ENCODE measurements at regions not wholly inside any gene's neighbourhood (a gene's known extent, or its start where the extent isn't known, plus 50 kb on each side); places are given as distances from the start of the nearest gene placed in this dataset.

DNA sequence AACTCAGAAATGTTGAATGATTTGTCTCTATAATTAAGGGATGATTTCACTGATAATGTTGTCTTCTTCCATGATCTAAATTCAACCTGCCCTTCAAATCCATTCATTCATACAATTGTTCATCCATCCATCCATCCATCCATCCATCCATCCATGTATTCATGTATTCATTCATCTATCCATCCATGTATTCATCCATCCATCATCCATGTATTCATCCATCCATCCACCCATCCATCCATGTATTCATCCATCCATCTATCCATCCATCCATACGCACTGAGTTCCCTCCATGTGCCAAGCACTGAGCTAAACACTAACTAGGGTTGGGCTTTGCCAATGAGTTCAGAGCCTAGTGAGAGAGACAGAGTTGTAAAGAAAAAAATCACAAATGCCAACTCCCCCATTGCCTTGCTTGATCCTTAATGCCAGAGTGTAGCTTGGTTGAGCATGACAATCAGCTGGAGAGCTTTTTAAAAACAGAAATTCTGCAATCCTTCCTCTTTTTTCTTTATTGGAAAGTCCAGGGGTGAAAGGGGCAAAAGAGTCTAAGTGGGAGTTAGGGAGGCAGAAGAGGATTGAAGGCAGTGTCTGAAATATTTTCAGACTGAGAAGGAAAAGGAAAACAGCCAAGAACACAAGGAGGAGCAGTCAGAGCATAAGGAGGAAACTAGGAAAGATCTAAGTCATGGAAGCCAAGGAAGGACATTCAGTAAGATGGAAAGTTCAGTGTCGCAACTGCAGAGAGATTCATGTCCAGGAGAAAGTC, 92.4 kb upstream of the ERG start:
- H3K9me3 ChIP-seq (replicated peaks; ENCODE audit: control insufficient read depth, insufficient read depth, low read length), result no peaks in the 10 kb centered on the region
- SMC1A ChIA-PET (ENCODE audit: uncharacterized antibody, unreplicated experiment), result no interaction called here
- POLR2A ChIA-PET, result no interaction called here
- no peaks in the 10 kb centered on the region for H3K4me1 ChIP-seq (ENCODE audit: control insufficient read depth, insufficient read depth, low read length)
- no peaks in the 10 kb centered on the region for H3K79me2 ChIP-seq (ENCODE audit: control insufficient read depth, insufficient read depth, low read length)
- no peak overlapping the region for H3K4me3 ChIP-seq
- RAD21 ChIA-PET (ENCODE audit: unreplicated experiment), result no interaction called here
- H3K4me2 ChIP-seq (ENCODE audit: control insufficient read depth, insufficient read depth), result no peak overlapping the region
- BruUV-seq (replicated peaks), result no TSS peak
- DNase-seq (ENCODE audit: low read depth, low spot score) (no peak), ATAC-seq (no peak), FAIRE-seq (no peak)
- CTCF ChIA-PET, result no interaction called here
- no peak overlapping the region for H3K9ac ChIP-seq (ENCODE audit: control insufficient read depth, insufficient read depth, low read length)
- no peak overlapping the region for H3K27ac ChIP-seq (ENCODE audit: control insufficient read depth, insufficient read depth)
- in situ Hi-C loops (cut with MboI), result no loop called here
- TF ChIP-seq IKZF2 (IDR thresholded peaks at IDR 0.05) (no peak), TCF7 (IDR thresholded peaks at IDR 0.05; ENCODE audit: borderline replicate concordance) (no peak), NRF1 (conservative IDR thresholded peaks at IDR 0.05; ENCODE audit: low read depth, low read length) (no peak), BACH1 (IDR thresholded peaks at IDR 0.05; ENCODE audit: borderline replicate concordance) (no peak)
- TF ChIP-seq, protein P1, sequence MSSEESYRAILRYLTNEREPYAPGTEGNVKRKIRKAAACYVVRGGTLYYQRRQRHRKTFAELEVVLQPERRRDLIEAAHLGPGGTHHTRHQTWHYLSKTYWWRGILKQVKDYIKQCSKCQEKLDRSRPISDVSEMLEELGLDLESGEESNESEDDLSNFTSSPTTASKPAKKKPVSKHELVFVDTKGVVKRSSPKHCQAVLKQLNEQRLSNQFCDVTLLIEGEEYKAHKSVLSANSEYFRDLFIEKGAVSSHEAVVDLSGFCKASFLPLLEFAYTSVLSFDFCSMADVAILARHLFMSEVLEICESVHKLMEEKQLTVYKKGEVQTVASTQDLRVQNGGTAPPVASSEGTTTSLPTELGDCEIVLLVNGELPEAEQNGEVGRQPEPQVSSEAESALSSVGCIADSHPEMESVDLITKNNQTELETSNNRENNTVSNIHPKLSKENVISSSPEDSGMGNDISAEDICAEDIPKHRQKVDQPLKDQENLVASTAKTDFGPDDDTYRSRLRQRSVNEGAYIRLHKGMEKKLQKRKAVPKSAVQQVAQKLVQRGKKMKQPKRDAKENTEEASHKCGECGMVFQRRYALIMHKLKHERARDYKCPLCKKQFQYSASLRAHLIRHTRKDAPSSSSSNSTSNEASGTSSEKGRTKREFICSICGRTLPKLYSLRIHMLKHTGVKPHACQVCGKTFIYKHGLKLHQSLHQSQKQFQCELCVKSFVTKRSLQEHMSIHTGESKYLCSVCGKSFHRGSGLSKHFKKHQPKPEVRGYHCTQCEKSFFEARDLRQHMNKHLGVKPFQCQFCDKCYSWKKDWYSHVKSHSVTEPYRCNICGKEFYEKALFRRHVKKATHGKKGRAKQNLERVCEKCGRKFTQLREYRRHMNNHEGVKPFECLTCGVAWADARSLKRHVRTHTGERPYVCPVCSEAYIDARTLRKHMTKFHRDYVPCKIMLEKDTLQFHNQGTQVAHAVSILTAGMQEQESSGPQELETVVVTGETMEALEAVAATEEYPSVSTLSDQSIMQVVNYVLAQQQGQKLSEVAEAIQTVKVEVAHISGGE (CRISPR knock-in tag; IDR thresholded peaks at IDR 0.05), result no peak
- H2AFZ ChIP-seq (ENCODE audit: control insufficient read depth, low read depth, low read length), result no peak overlapping the region
- no peaks in the 10 kb centered on the region for H4K20me1 ChIP-seq (ENCODE audit: control insufficient read depth, insufficient read depth)
- intact Hi-C loops (cut with micrococcal nuclease; ENCODE audit: unreplicated experiment), result no loop called here
- no peaks in the 10 kb centered on the region for H3K27me3 ChIP-seq (replicated peaks in 1 of 2; ENCODE audit: control insufficient read depth in 2 of 2, insufficient read depth in 2 of 2, low read length in 1 of 2)
- no peaks in the 10 kb centered on the region for H3K36me3 ChIP-seq (ENCODE audit: control insufficient read depth in 2 of 2, insufficient read depth in 2 of 2, low read length in 1 of 2)
- 78% methylated on average over 2 of the region's 2 CpGs for WGBS (ENCODE audit: insufficient coverage, insufficient replicate concordance, low lambda C conversion rate, missing lambda C conversion rate)
